ENCODE measurements at regions not wholly inside any gene's neighbourhood (a gene's known extent, or its start where the extent isn't known, plus 50 kb on each side); places are given as distances from the start of the nearest gene placed in this dataset.
"Not testable (repeated sequence)": the region's sequence is repeated elsewhere in the genome, so short reads cannot be mapped to it uniquely, and the experiment has no call there.

DNA sequence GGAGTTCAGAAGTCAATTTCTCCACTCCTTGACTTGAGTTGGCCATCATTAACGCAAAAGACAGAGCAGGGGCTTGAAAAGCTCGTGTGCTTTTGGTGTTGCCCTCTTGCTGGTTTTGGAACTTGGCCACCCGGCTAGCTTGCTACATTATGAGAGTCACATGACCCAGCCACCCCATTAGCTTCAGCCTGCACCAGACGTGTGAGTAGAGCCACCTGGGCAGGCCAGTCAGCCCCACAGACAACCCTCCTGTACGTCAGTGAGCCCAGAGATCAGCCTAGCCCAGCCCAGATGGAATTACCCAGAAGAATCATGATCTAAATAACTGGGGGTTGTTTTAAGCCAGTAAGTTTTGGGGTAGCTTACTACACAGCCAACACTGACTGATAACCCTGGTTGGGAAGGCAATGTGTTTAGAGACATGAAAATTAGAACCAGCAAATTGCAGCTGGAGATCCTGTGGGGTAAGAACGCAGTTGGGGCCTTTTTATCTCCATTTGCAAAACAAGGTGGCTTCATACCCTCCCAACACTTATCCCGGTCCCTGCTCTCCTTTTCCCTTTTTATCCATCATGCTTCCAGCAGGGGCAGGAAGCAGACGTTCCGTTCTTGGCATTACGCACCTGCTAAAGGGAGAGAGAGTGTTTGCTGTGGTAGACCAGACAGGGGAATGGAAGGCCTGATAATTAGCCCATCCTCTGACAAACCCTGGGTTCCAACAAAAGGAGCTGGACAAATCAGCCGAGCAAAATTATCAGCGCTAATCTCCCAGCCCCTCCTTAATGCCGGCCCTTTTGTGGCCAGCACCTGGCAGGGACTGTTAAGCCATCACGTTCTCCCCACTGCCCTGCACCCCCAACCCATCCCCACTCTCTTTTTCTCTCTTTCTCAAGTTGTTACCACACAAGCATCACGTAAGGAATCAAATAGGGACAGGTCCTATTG lies 548.7 kb upstream of the CADM1 start:
- DNase-seq (ENCODE audit: extremely low read depth in 1 of 11, low read depth in 9 of 11, low spot score in 4 of 11), result no peak

GRCh38 chr11:116051494-116051893 lies 547.3 kb upstream of the CADM1 start:
- no peak for DNase-seq (ENCODE audit: extremely low read depth in 1 of 11, low read depth in 9 of 11, low spot score in 4 of 11)

DNA sequence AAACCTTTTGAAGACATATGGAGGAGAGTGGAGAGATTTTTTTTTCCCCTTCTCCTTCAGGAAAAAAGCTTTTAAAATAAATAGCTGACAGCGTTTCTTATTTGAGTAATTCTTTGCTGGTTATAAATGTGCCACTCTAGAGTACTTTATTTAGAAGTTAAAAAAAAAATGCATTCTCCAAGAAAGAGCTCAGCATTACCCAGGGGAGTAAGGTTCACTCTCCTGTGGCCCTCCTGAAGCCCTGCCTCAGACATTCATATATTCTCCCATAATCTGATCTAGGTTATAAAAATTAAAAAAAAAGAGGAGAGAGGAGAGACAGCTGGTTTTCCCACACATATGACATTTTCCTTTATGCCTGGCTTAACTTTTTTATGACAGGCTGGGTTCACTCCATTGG lies 545.2 kb upstream of the CADM1 start:
- no peak for DNase-seq (ENCODE audit: extremely low read depth in 1 of 11, low read depth in 9 of 11, low spot score in 4 of 11)

DNA sequence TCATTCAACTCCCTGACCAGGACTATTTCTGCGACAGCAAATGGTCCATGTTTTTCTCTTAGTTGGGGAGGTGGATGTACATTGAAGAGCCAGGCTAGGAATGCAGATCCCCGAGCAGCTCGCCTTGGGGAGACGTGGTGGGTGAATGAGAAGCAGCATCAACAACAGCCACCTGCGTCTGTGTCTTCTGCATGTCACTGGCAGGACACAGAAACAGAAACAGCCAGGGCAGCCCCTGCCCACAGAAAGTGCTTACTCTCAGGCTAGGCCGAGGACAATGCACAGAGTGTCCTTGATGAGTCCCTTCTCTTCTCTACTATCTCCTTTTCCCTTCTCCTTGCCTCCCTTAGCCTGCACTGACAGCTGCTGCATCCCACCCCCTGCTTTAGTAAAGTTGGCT lies 541.9 kb upstream of the CADM1 start:
- DNase-seq (ENCODE audit: extremely low read depth in 1 of 11, low read depth in 9 of 11, low spot score in 4 of 11), result no peak

DNA sequence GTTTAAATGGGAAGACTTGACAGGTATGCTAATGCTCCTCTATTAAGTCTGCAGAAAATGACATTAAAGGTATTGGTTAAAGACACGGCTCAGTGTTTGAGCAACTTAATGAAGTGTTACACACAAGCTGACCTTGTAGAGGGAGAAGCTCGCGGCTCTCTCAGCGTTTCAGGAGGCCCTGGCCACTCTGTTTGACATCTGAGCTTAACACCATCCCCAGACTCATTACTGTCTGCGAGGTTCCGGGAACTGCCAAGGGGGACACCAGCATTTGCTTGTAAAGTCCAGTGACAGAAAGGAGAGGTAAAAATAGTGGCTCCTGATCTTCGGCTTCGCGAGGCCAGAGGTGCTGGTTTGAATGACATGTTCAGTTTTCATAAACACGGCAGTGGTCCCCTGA lies 540.7 kb upstream of the CADM1 start:
- no peak for DNase-seq (ENCODE audit: extremely low read depth in 1 of 11, low read depth in 9 of 11, low spot score in 4 of 11)

DNA sequence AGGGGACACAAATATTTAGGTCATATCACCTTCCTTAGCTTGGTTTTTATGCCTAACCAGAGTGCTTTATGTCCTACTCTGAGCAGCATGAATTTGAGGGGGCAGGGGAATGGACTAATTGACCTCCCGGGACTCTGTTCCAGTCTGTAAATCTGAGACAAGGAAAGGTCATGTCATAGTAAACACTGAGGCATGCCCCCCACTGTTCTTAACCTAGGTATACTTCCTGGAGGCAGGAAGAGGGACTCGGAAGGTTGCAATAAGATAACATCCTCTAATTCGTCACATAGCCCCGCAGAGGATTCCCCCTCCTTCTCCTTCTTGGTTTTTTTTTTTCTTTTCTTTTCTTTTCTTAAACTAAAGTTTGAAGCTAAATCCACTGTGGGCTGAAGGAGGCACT lies 540.3 kb upstream of the CADM1 start:
- DNase-seq (ENCODE audit: extremely low read depth in 1 of 11, low read depth in 9 of 11, low spot score in 4 of 11), result no peak

GRCh38 chr11:116043857-116044256 lies 539.6 kb upstream of the CADM1 start:
- DNase-seq (ENCODE audit: extremely low read depth in 1 of 11, low read depth in 9 of 11, low spot score in 4 of 11), result no peak

GRCh38 chr11:116043059-116043458 lies 538.8 kb upstream of the CADM1 start:
- DNase-seq (ENCODE audit: extremely low read depth in 1 of 11, low read depth in 9 of 11, low spot score in 4 of 11), result not testable (repeated sequence)

DNA sequence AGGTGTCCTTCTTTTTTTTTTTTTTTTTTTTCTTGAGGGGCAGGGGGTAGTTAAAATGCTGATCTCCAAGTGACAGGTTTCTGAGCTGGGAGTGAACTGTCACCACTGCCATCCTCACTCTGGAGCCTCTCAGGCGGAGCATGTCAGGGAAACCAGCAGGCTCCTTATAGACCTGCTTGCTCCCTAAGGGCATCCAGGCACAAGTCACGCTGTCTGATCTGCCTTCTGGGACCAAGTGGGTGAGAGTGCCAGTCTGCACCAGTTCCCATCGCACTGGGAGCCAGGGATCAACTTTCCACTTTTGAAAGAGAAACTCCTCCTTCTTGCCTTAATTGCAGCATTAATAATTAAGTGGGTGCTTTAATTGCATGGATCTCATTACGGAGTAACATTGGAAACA lies 537.9 kb upstream of the CADM1 start:
- DNase-seq (ENCODE audit: extremely low read depth in 1 of 11, low read depth in 9 of 11, low spot score in 4 of 11), result no peak

DNA sequence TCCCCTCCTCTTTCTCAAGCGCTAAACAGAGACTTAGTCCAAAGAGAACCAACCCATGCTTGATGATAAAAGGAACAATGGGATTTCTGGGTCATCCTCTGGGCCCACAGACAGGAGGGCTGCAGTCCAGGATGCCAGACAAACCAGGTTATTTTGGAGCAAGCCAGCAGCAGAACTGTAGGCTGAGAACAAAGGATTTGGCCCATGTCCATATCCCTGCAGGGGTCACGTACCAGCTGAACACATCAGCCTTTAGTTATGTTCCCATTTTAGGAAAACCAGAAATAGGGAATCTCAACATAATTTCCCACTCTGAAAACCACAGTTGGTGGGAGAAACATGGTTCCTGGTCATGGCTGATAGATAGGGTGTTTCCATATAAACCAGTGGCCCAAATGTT lies 533.6 kb upstream of the CADM1 start:
- no peak for DNase-seq (ENCODE audit: extremely low read depth in 1 of 11, low read depth in 9 of 11, low spot score in 4 of 11)

DNA sequence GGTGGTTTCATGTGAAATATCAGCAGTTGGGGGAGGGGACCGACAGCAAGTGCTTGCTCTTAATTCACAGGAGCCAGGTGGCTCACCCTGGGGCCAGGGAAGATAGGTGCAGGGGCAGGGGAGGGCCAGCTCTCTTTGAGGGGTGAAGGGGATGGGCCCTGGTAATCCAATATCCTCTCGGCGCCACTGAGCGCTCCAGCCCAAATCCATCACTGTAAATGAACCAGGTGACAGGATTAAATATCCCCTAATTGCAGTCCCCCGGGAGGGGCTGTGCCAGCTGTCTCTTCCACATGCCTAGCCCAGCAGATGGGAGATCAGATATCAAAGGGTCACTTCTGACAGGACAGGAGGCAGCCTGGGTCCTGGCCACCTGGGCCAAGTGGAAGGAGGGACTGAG lies 531.8 kb upstream of the CADM1 start:
- peak in 7 of 11 donors; percentile 43 to 81 (median 59) for DNase-seq (ENCODE audit: extremely low read depth in 1 of 11, low read depth in 9 of 11, low spot score in 4 of 11)

GRCh38 chr11:116033931-116034553 lies 529.8 kb upstream of the CADM1 start:
- no peak for DNase-seq (ENCODE audit: extremely low read depth in 1 of 11, low read depth in 9 of 11, low spot score in 4 of 11)

- DNase-seq (ENCODE audit: extremely low read depth in 1 of 11, low read depth in 9 of 11, low spot score in 4 of 11), result no peak
These were observed 526.6 kb upstream of the CADM1 start for GRCh38 chr11:116030697-116031331.

DNA sequence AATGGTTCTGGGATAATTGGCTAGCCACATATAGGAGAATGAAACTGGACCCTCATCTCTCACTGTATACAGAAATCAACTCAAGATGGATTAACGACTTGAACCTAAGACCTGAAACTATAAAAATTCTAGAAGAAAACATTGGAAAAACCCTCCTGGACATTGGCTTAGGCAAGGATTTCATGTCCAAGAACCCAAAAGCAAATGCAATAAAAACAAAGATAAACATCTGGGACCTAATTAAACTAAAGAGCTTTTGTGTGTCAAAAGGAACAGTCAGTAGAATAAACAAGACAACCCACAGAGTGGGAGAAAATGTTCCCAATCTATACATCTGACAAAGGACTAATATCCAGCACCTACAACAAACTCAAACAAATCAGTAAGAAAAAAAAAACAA lies 524.3 kb upstream of the CADM1 start:
- DNase-seq (ENCODE audit: extremely low read depth in 1 of 11, low read depth in 9 of 11, low spot score in 4 of 11), result not testable (repeated sequence)

- no peak for DNase-seq (ENCODE audit: extremely low read depth in 1 of 11, low read depth in 9 of 11, low spot score in 4 of 11)
These were observed 495.2 kb upstream of the CADM1 start for GRCh38 chr11:115999437-115999836.

- DNase-seq (ENCODE audit: extremely low read depth in 1 of 11, low read depth in 9 of 11, low spot score in 4 of 11), result no peak
These were observed 492.6 kb upstream of the CADM1 start for GRCh38 chr11:115996808-115997188.

DNA sequence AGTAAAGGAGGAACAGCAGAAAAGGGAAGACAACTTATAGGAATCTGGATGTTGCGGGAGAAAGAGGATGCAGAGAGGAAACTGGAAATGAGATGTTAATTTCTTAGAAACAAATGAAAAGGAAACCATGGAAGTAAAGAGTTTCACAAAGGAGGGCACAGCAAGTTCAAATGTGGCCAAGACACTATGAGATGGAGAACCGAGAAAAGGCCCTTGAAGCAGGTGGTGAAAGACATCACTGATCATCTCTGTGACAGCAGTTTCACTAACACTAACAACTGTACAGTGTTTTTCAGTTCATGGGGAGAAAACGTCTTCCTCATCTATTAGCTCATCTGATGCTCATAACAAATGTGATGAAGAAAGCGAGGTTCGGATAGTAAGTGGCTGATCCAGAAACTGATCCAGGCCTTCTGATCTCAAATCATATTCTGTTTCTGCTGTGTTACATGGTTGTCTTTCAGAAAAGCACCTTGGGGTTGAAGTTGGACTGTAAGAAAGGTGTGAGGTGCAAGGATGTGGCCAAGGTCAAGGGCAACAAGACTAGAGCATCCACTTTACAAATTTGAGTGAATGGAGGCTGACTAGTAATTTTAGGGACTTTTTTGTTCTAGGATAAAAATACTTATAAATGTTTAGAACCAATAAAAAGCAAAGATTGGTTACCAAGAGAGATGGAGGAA lies 492.1 kb upstream of the CADM1 start:
- DNase-seq (ENCODE audit: extremely low read depth in 1 of 11, low read depth in 9 of 11, low spot score in 4 of 11), result no peak

DNA sequence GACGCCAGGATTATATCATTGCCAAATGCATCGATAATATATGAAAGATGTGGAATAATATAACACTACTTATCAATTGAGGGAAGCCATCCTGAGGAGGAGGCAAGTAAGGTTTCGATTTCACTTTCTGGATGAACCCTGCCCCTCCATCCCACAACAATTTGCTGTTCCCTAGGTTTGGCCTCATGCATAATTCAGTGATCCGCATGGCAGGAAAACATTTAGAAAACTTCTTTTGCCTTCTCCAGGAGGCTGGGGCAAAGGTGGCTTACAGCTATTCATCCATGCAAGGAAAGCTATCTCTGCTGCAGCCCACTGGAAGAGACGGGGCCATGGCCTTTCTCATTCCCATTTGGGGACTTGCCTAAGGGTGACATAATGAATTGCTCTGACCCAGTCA lies 489.4 kb upstream of the CADM1 start:
- peak in 1 of 11 donors; percentile 35 for DNase-seq (ENCODE audit: extremely low read depth in 1 of 11, low read depth in 9 of 11, low spot score in 4 of 11)

DNA sequence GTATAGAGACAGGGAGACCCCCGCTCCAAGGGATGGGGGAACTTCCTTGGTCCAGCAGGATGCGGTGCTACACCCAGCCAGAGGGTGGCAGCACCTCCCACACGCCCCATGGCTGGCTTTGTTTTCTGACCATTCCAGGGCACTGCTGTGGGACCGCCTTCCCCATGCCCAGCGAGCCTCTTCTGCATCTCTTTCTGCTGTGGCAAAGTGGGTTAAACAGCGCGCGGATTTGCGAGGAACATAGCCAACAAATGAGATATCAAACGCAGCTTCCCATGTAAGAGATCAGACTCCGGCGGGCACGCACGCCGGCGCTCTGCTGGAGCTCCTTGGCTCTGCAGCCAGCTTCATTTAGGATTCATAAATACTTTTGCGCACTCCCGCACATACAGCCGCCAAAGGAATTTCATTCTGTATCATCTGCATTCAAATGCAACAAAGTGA lies 485.8 kb upstream of the CADM1 start:
- no peak for DNase-seq (ENCODE audit: extremely low read depth in 1 of 11, low read depth in 9 of 11, low spot score in 4 of 11)

GRCh38 chr11:115985896-115986295 lies 481.7 kb upstream of the CADM1 start:
- no peak for DNase-seq (ENCODE audit: extremely low read depth in 1 of 11, low read depth in 9 of 11, low spot score in 4 of 11)

Measured in renal cortex interstitium (tissue), 11 donors.